ENCODE measurements at regions not wholly inside any gene's neighbourhood (a gene's known extent, or its start where the extent isn't known, plus 50 kb on each side); places are given as distances from the start of the nearest gene placed in this dataset.

GRCh38 chr3:150242220-150242936, 165.7 kb upstream of the TSC22D2 start:
- Histone ChIP-seq H2BK20ac (ENCODE audit: low read depth, low read length) (peak overlapping the region; percentile 98), H4K8ac (ENCODE audit: low read depth in 2 of 2, low read length in 2 of 2) (peak overlapping the region in 1 of 2 experiments; percentile 82; a peak in 2 of 4 replicates), H3K4me3 (ENCODE audit: insufficient read depth, low read depth, low read length) (no peak overlapping the region), H2AK5ac (ENCODE audit: low read depth, low read length) (peak overlapping the region; percentile 81; the same call in 1 of the 2 replicates), H2AK9ac (replicated peaks; ENCODE audit: low read depth, low read length, poor library complexity) (peak overlapping the region; percentile 73), H3K27me3 (ENCODE audit: control insufficient read depth, insufficient read depth, low read length) (no peaks in the 10 kb centered on the region), H2BK15ac (ENCODE audit: low read depth, low read length) (peak overlapping the region; percentile 78; the same call in 1 of the 3 replicates), H4K20me1 (ENCODE audit: insufficient read depth, low read length) (no peaks in the 10 kb centered on the region), H3K4me1 (ENCODE audit: control insufficient read depth, insufficient read depth, low read length) (peaks cover 15% of the 10 kb centered on the region), H3K14ac (replicated peaks; ENCODE audit: low read depth, low read length) (peak overlapping the region; percentile 90), H3K9me3 (ENCODE audit: control insufficient read depth, insufficient read depth, low read length) (no peaks in the 10 kb centered on the region), H2BK120ac (ENCODE audit: low read depth, low read length) (peak overlapping the region; percentile 93), H3K27ac (ENCODE audit: insufficient read depth, low read length) (peak overlapping the region; percentile 46; the same call in 1 of the 2 replicates), H3K56ac (ENCODE audit: extremely low read depth, insufficient read depth, low read length) (no peak overlapping the region), H3K9me1 (ENCODE audit: insufficient read depth, low read length) (peaks cover 28% of the 10 kb centered on the region), H4K91ac (ENCODE audit: insufficient read depth, low read depth, low read length) (peak overlapping the region; percentile 79), H2AFZ (replicated peaks; ENCODE audit: low read length, poor library complexity) (peak overlapping the region; percentile 40), H3K36me3 (ENCODE audit: control insufficient read depth, insufficient read depth, low read length) (no peaks in the 10 kb centered on the region), H3K18ac (ENCODE audit: low read depth, low read length) (peak overlapping the region; percentile 78), H4K5ac (ENCODE audit: low read depth, low read length) (peak overlapping the region; percentile 39), H3K23ac (ENCODE audit: low read depth, low read length) (peak overlapping the region; percentile 52; the same call in 1 of the 2 replicates), H3K9ac (ENCODE audit: low read depth, low read length) (no peak overlapping the region), H2BK5ac (ENCODE audit: low read depth, low read length, poor library complexity, severe bottlenecking) (peak overlapping the region; percentile 25), H3K4ac (ENCODE audit: low read depth, low read length) (peak overlapping the region; percentile 95), H3K79me1 (ENCODE audit: low read depth in 1 of 2, low read length in 2 of 2) (peaks cover 9 to 30% of the 10 kb centered on the region in 2 experiments; a peak in 3 of 4 replicates), H3K4me2 (ENCODE audit: low read depth, low read length) (peak overlapping the region; percentile 32; the same call in 1 of the 2 replicates)
- intact Hi-C loops (cut with micrococcal nuclease) (no loop called here), in situ Hi-C loops (cut with MboI; ENCODE audit: low sequenced_read_pairs) (no loop called here), dilution Hi-C loops (cut with HindIII; ENCODE audit: low sequenced_read_pairs, unreplicated experiment) (no loop called here)
- CTCF ChIA-PET: interaction anchor here (1.3 kb wide), 1 partner anchor 175 kb away, joined by 3 read pairs; no protein-coding TSS in a partner anchor
- POLR2A ChIA-PET (ENCODE audit: unreplicated experiment): no interaction called here
- peak; percentile 90 for ATAC-seq (ENCODE audit: low read depth)
- DNase-seq: peak; percentile 88
- WGBS, 2 experiments (ENCODE audit: extremely low coverage in 2 of 2, insufficient read length in 1 of 2): no CpG with 5 or more reads among the region's 3 CpGs
- TF ChIP-seq CEBPB (IDR thresholded peaks at IDR 0.05; ENCODE audit: low read depth, low read length) (no peak), RFX5 (IDR thresholded peaks at IDR 0.05; ENCODE audit: low read depth, low read length) (no peak), RAD21 (IDR thresholded peaks at IDR 0.05; ENCODE audit: low read length) (no peak)
- no TSS peak for BruUV-seq (replicated peaks)

Data from IMR-90 (cell line).